GM10266 (cell line): ENCODE measurements at regions not wholly inside any gene's neighbourhood (a gene's known extent, or its start where the extent isn't known, plus 50 kb on each side); places are given as distances from the start of the nearest gene placed in this dataset.
A peak's percentile ranks its signal among the peaks of the same experiment; 100 is the strongest.

Experiments
- DNase-seq: peaks from one replicate; pipeline ENCODE4 v3.0.0; 2012; ENCODE audit errors: extremely low spot score
- CTCF ChIP-seq: IDR thresholded peaks from 2 replicates; pipeline ENCODE4 v1.5.1; 2012; ENCODE audit warnings: mild to moderate bottlenecking, low read depth; ENCODE audit not compliant: control insufficient read depth, insufficient read depth; ENCODE audit errors: missing control alignments

GRCh38 chr1:244919320-244920282 lies 55.3 kb upstream of the HNRNPU start:
- no peak for TF ChIP-seq CTCF
- peak; percentile 65 for DNase-seq

- DNase-seq, result peak; percentile 58
- peak; percentile 12 for TF ChIP-seq CTCF
Observed at GRCh38 chr1:244918421-244919319, 54.3 kb upstream of the HNRNPU start.

GRCh38 chr1:244917073-244917670 lies 52.8 kb upstream of the HNRNPU start:
- no peak for TF ChIP-seq CTCF
- no peak for DNase-seq

- DNase-seq, result no peak
- TF ChIP-seq CTCF, result no peak
Observed at GRCh38 chr1:244915736-244916135, 51.4 kb upstream of the HNRNPU start.

GRCh38 chr1:244914761-244915160 lies 50.4 kb upstream of the HNRNPU start:
- no peak for DNase-seq
- no peak for TF ChIP-seq CTCF
